ENCODE measurements at regions not wholly inside any gene's neighbourhood (a gene's known extent, or its start where the extent isn't known, plus 50 kb on each side); places are given as distances from the start of the nearest gene placed in this dataset.
"Not testable (repeated sequence)": the region's sequence is repeated elsewhere in the genome, so short reads cannot be mapped to it uniquely, and the experiment has no call there.

DNA sequence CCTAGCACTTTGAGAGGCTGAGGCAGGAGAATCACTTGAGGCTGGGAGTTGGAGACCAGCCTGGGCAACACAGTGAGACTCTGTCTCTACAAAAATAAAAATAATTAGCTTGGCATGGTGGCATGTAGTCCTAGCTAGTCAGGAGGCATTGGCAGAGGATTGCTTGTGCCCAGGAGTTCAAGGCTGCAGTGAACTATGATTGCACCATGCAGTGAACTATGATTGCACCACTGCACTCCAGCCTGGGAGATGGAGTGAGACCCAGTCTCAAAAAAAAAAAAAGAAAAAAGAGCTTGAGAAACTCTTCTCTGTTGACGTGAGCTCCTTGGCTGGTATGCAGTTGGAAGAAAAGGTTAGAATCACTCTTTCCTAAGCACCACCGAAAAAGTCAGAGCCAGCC lies 125.1 kb upstream of the TNP1 start:
- H3K36me3 ChIP-seq, result no peaks in the 10 kb centered on the region
- no peaks in the 10 kb centered on the region for H3K9me3 ChIP-seq
- H3K4me3 ChIP-seq, result no peak overlapping the region
- intact Hi-C loops (cut with DNase I; ENCODE audit: low total_unique reads), result no loop called here
- DNase-seq, result no peak
- H3K27ac ChIP-seq, result no peak overlapping the region
- no peaks in the 10 kb centered on the region for H3K27me3 ChIP-seq
- TF ChIP-seq, protein P1, sequence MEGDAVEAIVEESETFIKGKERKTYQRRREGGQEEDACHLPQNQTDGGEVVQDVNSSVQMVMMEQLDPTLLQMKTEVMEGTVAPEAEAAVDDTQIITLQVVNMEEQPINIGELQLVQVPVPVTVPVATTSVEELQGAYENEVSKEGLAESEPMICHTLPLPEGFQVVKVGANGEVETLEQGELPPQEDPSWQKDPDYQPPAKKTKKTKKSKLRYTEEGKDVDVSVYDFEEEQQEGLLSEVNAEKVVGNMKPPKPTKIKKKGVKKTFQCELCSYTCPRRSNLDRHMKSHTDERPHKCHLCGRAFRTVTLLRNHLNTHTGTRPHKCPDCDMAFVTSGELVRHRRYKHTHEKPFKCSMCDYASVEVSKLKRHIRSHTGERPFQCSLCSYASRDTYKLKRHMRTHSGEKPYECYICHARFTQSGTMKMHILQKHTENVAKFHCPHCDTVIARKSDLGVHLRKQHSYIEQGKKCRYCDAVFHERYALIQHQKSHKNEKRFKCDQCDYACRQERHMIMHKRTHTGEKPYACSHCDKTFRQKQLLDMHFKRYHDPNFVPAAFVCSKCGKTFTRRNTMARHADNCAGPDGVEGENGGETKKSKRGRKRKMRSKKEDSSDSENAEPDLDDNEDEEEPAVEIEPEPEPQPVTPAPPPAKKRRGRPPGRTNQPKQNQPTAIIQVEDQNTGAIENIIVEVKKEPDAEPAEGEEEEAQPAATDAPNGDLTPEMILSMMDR (IDR thresholded peaks at IDR 0.05), result no peak
- TF ChIP-seq POLR2A (IDR thresholded peaks at IDR 0.05), result no peak
- H3K4me1 ChIP-seq, result peaks cover 0 to 9% of the 10 kb centered on the region in 2 donors

DNA sequence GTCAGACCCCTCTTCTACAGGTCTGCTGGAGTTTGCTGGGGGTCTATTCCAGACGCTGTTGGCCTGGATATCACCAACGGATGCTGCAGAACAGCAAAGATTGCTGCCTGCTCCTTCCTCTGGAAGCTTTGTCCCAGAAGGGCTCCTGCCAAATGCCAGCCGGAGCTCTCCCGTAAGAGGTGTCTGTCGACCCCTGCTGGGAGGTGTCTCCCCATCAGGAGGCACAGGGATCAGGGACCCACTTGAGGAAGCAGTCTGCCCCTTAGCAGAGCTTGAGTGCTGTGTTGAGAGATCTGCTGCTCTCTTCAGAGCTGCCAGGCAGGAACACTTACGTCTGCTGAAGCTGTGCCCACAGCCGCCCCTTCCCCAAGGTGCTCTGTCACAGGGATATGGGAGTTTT lies 122.1 kb upstream of the TNP1 start:
- intact Hi-C loops (cut with DNase I; ENCODE audit: low total_unique reads); H3K27me3 ChIP-seq; DNase-seq; H3K9me3 ChIP-seq; H3K27ac ChIP-seq; H3K4me3 ChIP-seq; H3K36me3 ChIP-seq; H3K4me1 ChIP-seq: not testable (repeated sequence)

DNA sequence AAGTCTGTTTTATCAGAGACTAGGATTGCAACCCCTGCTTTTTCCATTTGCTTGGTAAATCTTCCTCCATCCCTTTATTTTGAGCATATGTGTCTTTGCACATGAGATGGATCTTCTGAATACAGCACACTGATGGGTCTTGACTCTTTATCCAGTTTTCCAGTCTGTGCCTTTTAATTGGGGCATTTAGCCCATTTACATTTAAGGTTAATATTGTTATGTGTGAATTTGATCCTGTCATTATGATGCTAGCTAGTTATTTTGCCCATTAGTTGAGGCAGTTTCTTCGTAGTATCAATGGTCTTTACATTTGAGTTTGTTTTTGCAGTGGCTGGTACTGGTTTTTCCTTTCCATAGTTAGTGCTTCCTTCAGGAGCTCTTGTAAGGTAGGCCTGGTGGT lies 120.6 kb upstream of the TNP1 start:
- intact Hi-C loops (cut with DNase I; ENCODE audit: low total_unique reads), result not testable (repeated sequence)

DNA sequence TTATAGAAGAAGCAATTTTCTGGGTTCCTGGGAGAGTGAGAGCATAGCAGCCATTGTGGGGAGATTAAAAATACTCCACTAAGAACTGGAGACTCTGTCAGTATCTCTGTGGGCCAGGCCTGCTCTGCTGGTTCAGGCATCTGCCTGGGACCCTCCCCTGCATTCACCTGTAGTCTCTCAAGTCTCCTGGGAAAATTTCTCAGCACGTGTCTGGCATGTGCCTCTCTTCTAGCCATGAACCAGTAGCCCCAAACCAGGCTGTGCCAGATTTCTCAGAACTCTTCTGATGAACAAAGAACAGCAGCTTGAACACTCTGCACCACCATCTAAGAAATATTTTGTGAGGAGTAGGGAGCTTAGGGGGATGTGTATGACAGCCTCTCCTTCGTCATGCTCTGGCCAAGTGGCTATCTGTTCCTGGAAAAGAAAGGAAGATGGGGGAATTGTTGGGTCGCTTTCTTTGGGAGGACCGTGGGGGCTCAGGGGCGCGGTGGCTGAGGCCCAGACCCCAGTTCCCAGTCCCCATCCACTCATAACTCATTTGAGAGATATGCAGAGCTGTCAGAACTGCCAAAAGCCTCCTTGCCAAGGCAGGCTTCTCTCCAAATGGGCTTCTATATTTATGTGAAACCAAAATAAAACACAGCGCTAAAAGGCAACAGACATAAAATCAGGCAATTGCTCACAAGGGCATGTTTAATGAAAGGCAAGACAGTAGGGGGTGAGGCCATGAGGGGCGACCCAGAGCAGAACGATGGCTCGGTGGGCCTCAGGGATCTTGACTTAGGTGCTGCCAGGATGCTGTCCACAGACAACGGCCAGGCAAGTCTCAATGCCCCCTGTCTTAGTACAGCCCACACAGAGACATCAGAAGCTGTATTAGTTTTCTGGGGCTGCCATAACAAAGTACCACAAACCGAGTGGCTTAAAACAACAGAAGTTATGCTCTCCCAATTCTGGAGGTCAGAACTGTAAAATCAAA lies 114.7 kb upstream of the TNP1 start:
- H3K9me3 ChIP-seq, result no peaks in the 10 kb centered on the region
- TF ChIP-seq POLR2A (IDR thresholded peaks at IDR 0.05), result no peak
- TF ChIP-seq, protein P1 (IDR thresholded peaks at IDR 0.05), result no peak
- H3K4me1 ChIP-seq, result no peaks in the 10 kb centered on the region
- peak; percentile 51 to 81 for DNase-seq
- no peaks in the 10 kb centered on the region for H3K27me3 ChIP-seq
- peak overlapping the region; percentile 63 to 65 for H3K27ac ChIP-seq
- H3K36me3 ChIP-seq, result no peaks in the 10 kb centered on the region
- intact Hi-C loops (cut with DNase I; ENCODE audit: low total_unique reads), result no loop called here
- no peak overlapping the region for H3K4me3 ChIP-seq

More for the DNA sequence above, 120.6 kb upstream of the TNP1 start:
- not testable (repeated sequence) for H3K36me3 ChIP-seq, DNase-seq, H3K27me3 ChIP-seq, H3K4me1 ChIP-seq, H3K9me3 ChIP-seq, H3K27ac ChIP-seq, H3K4me3 ChIP-seq

DNA sequence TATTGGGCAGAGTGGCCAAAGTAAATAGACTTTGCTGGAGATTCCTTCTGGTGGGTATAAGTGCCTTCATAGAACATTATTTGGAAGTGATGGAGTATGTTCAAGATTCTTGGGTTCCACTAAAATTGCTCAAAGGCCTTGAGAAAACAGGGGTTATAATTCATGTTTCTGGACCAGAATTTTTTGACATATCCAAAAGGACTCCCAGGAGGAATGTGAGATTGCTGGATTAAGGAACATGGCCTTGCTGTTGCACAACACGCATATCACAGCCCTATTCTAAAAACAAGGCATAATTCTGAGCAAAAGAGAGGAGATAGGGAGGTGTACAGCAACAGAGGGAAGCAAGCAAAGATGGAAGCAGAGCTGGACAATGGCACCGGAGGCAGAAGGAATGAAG lies 111.7 kb upstream of the TNP1 start:
- no peaks in the 10 kb centered on the region for H3K36me3 ChIP-seq
- no peaks in the 10 kb centered on the region for H3K27me3 ChIP-seq
- no peak overlapping the region for H3K4me3 ChIP-seq
- TF ChIP-seq POLR2A (IDR thresholded peaks at IDR 0.05), result no peak
- TF ChIP-seq, protein P1 (IDR thresholded peaks at IDR 0.05), result no peak
- H3K4me1 ChIP-seq, result no peaks in the 10 kb centered on the region
- peak; percentile 35 to 59 for DNase-seq
- intact Hi-C loops (cut with DNase I; ENCODE audit: low total_unique reads), result no loop called here
- no peaks in the 10 kb centered on the region for H3K9me3 ChIP-seq
- peak overlapping the region; percentile 13 to 57 for H3K27ac ChIP-seq

DNA sequence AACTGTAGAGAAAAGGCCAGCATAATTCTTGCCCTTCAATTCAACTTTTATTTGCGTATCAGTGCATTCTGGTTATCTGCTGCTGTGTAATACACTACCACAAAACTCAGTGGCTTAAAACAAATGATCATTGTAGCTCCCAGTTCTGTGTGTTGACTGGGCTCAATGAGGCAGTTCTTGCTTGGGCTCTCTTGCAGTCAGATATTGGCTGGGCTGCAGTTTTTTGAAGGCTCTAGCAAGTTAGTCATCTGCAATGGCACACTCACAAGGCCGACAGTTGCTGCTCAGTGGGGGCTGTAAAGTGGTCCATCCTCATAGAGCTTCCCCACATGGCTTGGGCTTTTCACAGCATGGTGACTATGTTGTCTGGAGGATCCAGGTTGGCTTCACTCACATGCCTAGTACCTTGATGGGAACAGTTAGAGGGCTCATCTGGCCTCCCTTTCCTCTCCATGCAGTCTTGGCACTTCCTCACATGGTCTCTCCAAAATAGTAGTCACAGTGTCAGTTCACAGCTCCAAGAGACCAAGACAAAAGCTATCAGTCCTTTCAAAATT lies 110.6 kb upstream of the TNP1 start:
- Histone ChIP-seq H3K4me3 (no peak overlapping the region), H3K27ac (peak overlapping the region in 1 of 2 donors; percentile 31), H3K9me3 (no peaks in the 10 kb centered on the region), H3K27me3 (no peaks in the 10 kb centered on the region), H3K36me3 (no peaks in the 10 kb centered on the region), H3K4me1 (no peaks in the 10 kb centered on the region)
- no peak for DNase-seq
- intact Hi-C loops (cut with DNase I; ENCODE audit: low total_unique reads), result no loop called here
- TF ChIP-seq, protein P1 (IDR thresholded peaks at IDR 0.05), result no peak
- no peak for TF ChIP-seq POLR2A (IDR thresholded peaks at IDR 0.05)

All from uterus (tissue), 3 donors.